ENCODE measurements at regions not wholly inside any gene's neighbourhood (a gene's known extent, or its start where the extent isn't known, plus 50 kb on each side); places are given as distances from the start of the nearest gene placed in this dataset.

- Histone ChIP-seq H3K9ac (ENCODE audit: low read length) (no peak overlapping the region), H3K79me2 (replicated peaks; ENCODE audit: insufficient read depth, low read length) (no peaks in the 10 kb centered on the region), H4K20me1 (ENCODE audit: insufficient read depth) (no peaks in the 10 kb centered on the region), H3K9me3 (ENCODE audit: low read length) (no peaks in the 10 kb centered on the region), H3K4me2 (ENCODE audit: low read length) (no peak overlapping the region), H3K27ac (ENCODE audit: low read length) (no peak overlapping the region), H3K27me3 (ENCODE audit: insufficient read depth, low read depth, low read length) (no peaks in the 10 kb centered on the region), H3K4me3 (ENCODE audit: low read length) (no peak overlapping the region), H2AFZ (ENCODE audit: low read depth, low read length) (no peak overlapping the region), H3K9me2 (ENCODE audit: insufficient read depth, low read length) (no peaks in the 10 kb centered on the region), H3F3A (ENCODE audit: insufficient read depth, low read length, poor library complexity, severe bottlenecking) (no peaks in the 10 kb centered on the region), H3K36me3 (ENCODE audit: insufficient read depth, low read length) (no peaks in the 10 kb centered on the region)
- TF ChIP-seq REST (IDR thresholded peaks at IDR 0.05; ENCODE audit: borderline replicate concordance), result no peak
- TF ChIP-seq EZH2 (IDR thresholded peaks at IDR 0.05; ENCODE audit: borderline replicate concordance, insufficient read depth, low read length, poor library complexity, severe bottlenecking), result no peak
- no peak for TF ChIP-seq CTCF (IDR thresholded peaks at IDR 0.05; ENCODE audit: poor library complexity, severe bottlenecking)
- TF ChIP-seq TAF1 (IDR thresholded peaks at IDR 0.05; ENCODE audit: low read depth), result no peak
- no peak for TF ChIP-seq RAD21 (conservative IDR thresholded peaks at IDR 0.05)
- TF ChIP-seq EP300 (conservative IDR thresholded peaks at IDR 0.05; ENCODE audit: poor library complexity, severe bottlenecking), result no peak
- TF ChIP-seq MXI1 (conservative IDR thresholded peaks at IDR 0.05; ENCODE audit: poor library complexity, severe bottlenecking), result no peak
- TF ChIP-seq POLR2AphosphoS5 (IDR thresholded peaks at IDR 0.05), result no peak
- no peak for TF ChIP-seq SMC3 (conservative IDR thresholded peaks at IDR 0.05; ENCODE audit: poor library complexity)
Measured at GRCh38 chr14:104428860-104429259, 150.7 kb upstream of the C14orf180 start.

GRCh38 chr14:104429291-104429861 lies 150.2 kb upstream of the C14orf180 start:
- Histone ChIP-seq H3K9me2 (ENCODE audit: insufficient read depth, low read length) (no peaks in the 10 kb centered on the region), H3K79me2 (replicated peaks; ENCODE audit: insufficient read depth, low read length) (no peaks in the 10 kb centered on the region), H3K27ac (ENCODE audit: low read length) (no peak overlapping the region), H3K4me3 (ENCODE audit: low read length) (no peak overlapping the region), H3F3A (ENCODE audit: insufficient read depth, low read length, poor library complexity, severe bottlenecking) (no peaks in the 10 kb centered on the region), H4K20me1 (ENCODE audit: insufficient read depth) (no peaks in the 10 kb centered on the region), H3K9ac (ENCODE audit: low read length) (no peak overlapping the region), H3K27me3 (ENCODE audit: insufficient read depth, low read depth, low read length) (no peaks in the 10 kb centered on the region), H3K4me2 (ENCODE audit: low read length) (no peak overlapping the region), H2AFZ (ENCODE audit: low read depth, low read length) (no peak overlapping the region), H3K36me3 (ENCODE audit: insufficient read depth, low read length) (no peaks in the 10 kb centered on the region), H3K9me3 (ENCODE audit: low read length) (no peaks in the 10 kb centered on the region)
- no peak for TF ChIP-seq POLR2AphosphoS5 (IDR thresholded peaks at IDR 0.05)
- no peak for TF ChIP-seq EZH2 (IDR thresholded peaks at IDR 0.05; ENCODE audit: borderline replicate concordance, insufficient read depth, low read length, poor library complexity, severe bottlenecking)
- TF ChIP-seq RAD21 (conservative IDR thresholded peaks at IDR 0.05), result no peak
- TF ChIP-seq TAF1 (IDR thresholded peaks at IDR 0.05; ENCODE audit: low read depth), result no peak
- no peak for TF ChIP-seq EP300 (conservative IDR thresholded peaks at IDR 0.05; ENCODE audit: poor library complexity, severe bottlenecking)
- TF ChIP-seq SMC3 (conservative IDR thresholded peaks at IDR 0.05; ENCODE audit: poor library complexity), result no peak
